GM18868 (cell line): ENCODE measurements at regions not wholly inside any gene's neighbourhood (a gene's known extent, or its start where the extent isn't known, plus 50 kb on each side); places are given as distances from the start of the nearest gene placed in this dataset.

Source experiments
- ATAC-seq: cut with Tn5 transposase; IDR thresholded peaks from one replicate; pipeline ENCODE4 v1.9.1; 2021; ENCODE audit warnings: mild to moderate bottlenecking, moderate library complexity; ENCODE audit not compliant: unreplicated experiment

GRCh38 chr22:48950151-48950915 is 877.3 kb downstream of the BRD1 start:
- ATAC-seq, result no peak

- no peak for ATAC-seq
These were observed 878.1 kb downstream of the BRD1 start for GRCh38 chr22:48949375-48950149.

- ATAC-seq, result no peak
These were observed 879.0 kb downstream of the BRD1 start for GRCh38 chr22:48948575-48949170.

- no peak for ATAC-seq
These were observed 880.0 kb downstream of the BRD1 start for GRCh38 chr22:48947636-48948035.

GRCh38 chr22:48945621-48946458 is 881.8 kb downstream of the BRD1 start:
- ATAC-seq, result no peak

GRCh38 chr22:48944751-48945620 is 882.7 kb downstream of the BRD1 start:
- no peak for ATAC-seq

GRCh38 chr22:48944433-48944750 is 883.3 kb downstream of the BRD1 start:
- no peak for ATAC-seq

- ATAC-seq, result no peak
These were observed 883.9 kb downstream of the BRD1 start for GRCh38 chr22:48943567-48944432.

- no peak for ATAC-seq
These were observed 884.7 kb downstream of the BRD1 start for GRCh38 chr22:48942698-48943566.

GRCh38 chr22:48941903-48942575 is 885.6 kb downstream of the BRD1 start:
- ATAC-seq, result no peak

- ATAC-seq, result no peak
These were observed 886.4 kb downstream of the BRD1 start for GRCh38 chr22:48941033-48941902.

GRCh38 chr22:48940266-48941032 is 887.2 kb downstream of the BRD1 start:
- no peak for ATAC-seq

- no peak for ATAC-seq
These were observed 888.0 kb downstream of the BRD1 start for GRCh38 chr22:48939441-48940265.

GRCh38 chr22:48938741-48939140 is 888.9 kb downstream of the BRD1 start:
- ATAC-seq, result no peak

GRCh38 chr22:48937032-48937639 is 890.5 kb downstream of the BRD1 start:
- no peak for ATAC-seq
